Rectal smooth muscle tissue (tissue), 1 donor: ENCODE measurements at regions not wholly inside any gene's neighbourhood (a gene's known extent, or its start where the extent isn't known, plus 50 kb on each side); places are given as distances from the start of the nearest gene placed in this dataset.

Experiments
- H3K27ac ChIP-seq: one replicate; pipeline ENCODE4 v1.7.0; 2013; ENCODE audit warnings: low read depth, low read length, inconsistent platforms
- H3K27me3 ChIP-seq: one replicate; pipeline ENCODE4 v1.7.0; 2013; ENCODE audit warnings: low read length; ENCODE audit not compliant: control insufficient read depth, insufficient read depth
- H3K36me3 ChIP-seq: one replicate; pipeline ENCODE4 v1.7.0; 2013; ENCODE audit warnings: low read length; ENCODE audit not compliant: control insufficient read depth, insufficient read depth
- H3K4me1 ChIP-seq: one replicate; pipeline ENCODE4 v1.7.0; 2013; ENCODE audit warnings: low read length; ENCODE audit not compliant: control insufficient read depth, insufficient read depth
- H3K4me3 ChIP-seq: one replicate; pipeline ENCODE4 v1.7.0; 2013; ENCODE audit warnings: low read length
- H3K9ac ChIP-seq: one replicate; pipeline ENCODE4 v1.7.0; 2013; ENCODE audit warnings: low read length

DNA sequence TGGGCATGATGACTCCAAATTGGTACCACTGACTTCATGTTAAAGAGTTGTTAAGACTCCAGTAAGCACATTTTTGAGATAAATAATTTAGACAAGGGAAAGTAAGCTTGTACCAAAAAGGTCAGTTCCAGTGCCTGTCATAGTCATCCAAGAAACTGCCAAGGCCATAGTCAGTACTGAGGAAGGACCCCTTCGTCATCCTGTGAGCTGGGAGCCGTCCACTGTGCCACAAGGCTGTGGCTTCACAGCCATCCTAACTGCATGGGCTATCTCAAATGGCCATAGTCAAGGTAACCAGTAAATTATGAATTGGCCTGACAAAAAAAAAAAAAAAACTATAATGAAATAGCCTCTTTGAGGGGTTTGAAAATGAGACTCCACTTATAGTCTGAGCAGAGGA, 207.2 kb downstream of the C7orf25 start:
- peaks cover under 1% of the 10 kb centered on the region for H3K4me1 ChIP-seq
- H3K27ac ChIP-seq, result no peak overlapping the region
- H3K27me3 ChIP-seq, result no peaks in the 10 kb centered on the region
- no peaks in the 10 kb centered on the region for H3K36me3 ChIP-seq
- H3K9ac ChIP-seq, result no peak overlapping the region
- no peak overlapping the region for H3K4me3 ChIP-seq

DNA sequence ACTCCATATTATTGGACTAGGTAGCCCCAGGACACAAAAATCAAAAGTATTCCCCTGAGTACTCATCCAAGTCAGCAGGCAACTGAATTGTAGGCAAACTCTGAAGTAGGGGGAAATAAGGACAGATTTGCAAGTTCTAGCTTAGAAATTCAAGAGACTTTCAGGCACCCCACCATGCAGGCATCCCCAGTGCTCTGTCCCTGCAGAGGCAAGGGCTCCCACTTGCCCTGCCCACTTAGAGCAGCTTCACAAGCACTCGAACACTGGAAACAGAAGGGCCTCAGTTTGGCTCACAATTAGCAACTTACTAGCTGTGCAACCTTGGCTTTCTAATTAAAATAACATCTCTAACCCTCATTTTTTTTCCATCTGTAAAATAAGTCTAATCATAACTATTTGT, 209.2 kb downstream of the C7orf25 start:
- no peaks in the 10 kb centered on the region for H3K36me3 ChIP-seq
- H3K9ac ChIP-seq, result no peak overlapping the region
- H3K4me1 ChIP-seq, result peaks cover 8% of the 10 kb centered on the region
- no peak overlapping the region for H3K27ac ChIP-seq
- H3K27me3 ChIP-seq, result no peaks in the 10 kb centered on the region
- H3K4me3 ChIP-seq, result no peak overlapping the region

- H3K4me1 ChIP-seq, result peaks cover 8% of the 10 kb centered on the region
- H3K9ac ChIP-seq, result no peak overlapping the region
- H3K4me3 ChIP-seq, result no peak overlapping the region
- H3K36me3 ChIP-seq, result no peaks in the 10 kb centered on the region
- H3K27me3 ChIP-seq, result no peaks in the 10 kb centered on the region
- no peak overlapping the region for H3K27ac ChIP-seq
These were observed 211.2 kb downstream of the C7orf25 start for GRCh38 chr7:42700406-42701327.

DNA sequence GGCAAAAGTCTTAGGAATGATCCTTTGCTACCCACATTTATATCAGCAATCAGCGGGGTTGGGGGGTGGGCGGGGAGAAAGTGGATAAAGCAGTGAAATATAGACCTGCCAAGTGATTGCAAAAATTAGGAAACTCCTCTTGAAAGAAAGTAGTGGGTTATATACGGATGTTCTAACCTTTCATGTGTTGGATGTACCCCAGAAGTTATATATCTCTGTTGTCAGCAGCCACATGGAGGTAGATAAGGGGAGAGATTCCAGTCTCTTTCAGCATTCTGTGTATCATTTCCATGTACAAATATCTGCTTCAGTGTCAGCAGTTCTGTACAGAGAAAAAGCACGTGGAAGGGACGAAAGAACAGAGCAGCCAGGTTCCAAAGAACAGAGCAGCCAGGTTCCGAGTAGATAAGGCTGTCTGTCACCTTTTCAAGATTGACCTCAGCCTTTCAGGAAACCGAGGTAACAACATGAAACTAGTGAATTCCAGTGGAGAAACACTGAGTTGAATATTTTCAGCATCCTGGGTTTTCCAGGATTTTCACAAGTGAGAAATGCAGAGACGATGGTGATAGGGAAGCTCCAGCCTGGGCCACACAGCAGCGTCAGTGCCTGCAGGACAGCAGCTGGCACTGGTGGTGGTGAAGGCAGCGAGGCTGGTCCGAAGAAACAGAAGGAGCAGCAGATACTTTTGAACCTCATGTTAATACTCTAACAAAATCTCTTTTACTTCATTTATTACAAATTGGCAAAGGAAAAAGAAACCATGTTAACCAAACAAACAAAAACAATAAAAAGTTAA, 212.3 kb downstream of the C7orf25 start:
- Histone ChIP-seq H3K27me3 (no peaks in the 10 kb centered on the region), H3K4me1 (peaks cover 12% of the 10 kb centered on the region), H3K9ac (no peak overlapping the region), H3K4me3 (no peak overlapping the region), H3K36me3 (no peaks in the 10 kb centered on the region), H3K27ac (peak overlapping the region; percentile 34)

DNA sequence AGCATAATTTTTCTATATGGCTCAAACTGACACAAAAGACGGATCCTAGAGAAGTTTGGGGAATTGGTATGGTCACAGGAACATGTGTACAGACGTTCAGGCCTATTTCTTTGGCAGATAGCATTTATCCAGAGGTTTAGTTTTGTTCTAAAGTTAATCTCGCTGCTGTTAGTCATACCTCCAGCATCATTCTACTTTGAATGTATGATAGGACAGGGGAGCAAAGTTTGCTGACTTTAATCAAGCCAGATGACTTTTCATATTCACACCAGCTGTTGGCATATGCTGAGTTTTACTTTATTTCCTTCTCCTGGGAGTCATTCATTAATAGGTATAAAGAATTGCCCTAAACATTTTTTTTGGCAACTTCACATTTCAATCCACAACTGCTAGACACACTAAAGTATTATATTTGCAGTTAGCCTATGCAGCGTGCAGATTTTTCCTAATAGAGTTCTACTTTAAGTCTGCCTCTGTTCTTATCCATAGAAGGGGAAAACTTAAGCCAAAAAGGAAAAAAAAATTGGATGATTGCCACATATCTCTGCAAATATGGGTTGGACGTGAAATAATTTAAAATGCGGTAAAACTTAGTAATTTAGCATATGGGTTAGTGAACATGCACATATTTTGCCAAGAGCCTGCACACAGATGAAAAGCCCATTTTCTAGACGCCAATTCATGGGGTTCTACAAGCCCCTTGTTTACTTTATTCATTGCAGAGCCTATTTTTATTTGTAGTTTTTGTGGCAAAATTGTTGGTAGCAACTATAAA, 213.1 kb downstream of the C7orf25 start:
- H3K4me1 ChIP-seq, result peaks cover 12% of the 10 kb centered on the region
- no peak overlapping the region for H3K4me3 ChIP-seq
- H3K27me3 ChIP-seq, result no peaks in the 10 kb centered on the region
- H3K9ac ChIP-seq, result no peak overlapping the region
- H3K27ac ChIP-seq, result no peak overlapping the region
- H3K36me3 ChIP-seq, result no peaks in the 10 kb centered on the region

DNA sequence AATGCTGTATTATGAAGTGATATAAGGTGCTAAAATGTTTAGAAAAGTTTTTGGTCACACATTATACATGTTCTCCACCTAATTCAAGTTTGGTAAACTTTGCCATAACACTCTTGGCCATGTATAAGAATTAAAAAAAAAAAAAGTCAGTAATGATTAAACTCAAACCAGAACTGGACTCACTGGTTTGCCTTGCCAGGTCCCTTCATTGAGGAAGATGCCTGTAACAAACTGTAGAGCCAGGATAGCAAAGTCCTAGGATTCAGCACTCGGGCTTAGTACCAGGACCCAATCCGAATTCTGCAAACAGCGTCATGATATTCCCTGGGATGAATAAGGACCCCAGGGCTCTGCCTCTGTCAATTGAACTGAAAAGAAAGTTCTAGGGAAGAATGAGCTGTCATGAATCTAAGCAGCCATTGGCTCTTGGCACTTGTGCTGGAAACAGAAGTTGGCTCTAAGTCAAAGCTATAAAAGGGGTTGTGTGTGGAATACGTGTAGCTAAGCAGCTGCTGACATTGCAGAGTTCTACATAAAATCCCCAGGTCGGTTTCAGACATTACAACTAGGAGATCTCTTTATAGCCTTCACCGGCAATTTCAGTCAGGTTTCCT, 216.9 kb downstream of the C7orf25 start:
- peak overlapping the region; percentile 53 for H3K27ac ChIP-seq
- no peaks in the 10 kb centered on the region for H3K36me3 ChIP-seq
- no peak overlapping the region for H3K9ac ChIP-seq
- peaks cover 12% of the 10 kb centered on the region for H3K4me1 ChIP-seq
- no peak overlapping the region for H3K4me3 ChIP-seq
- H3K27me3 ChIP-seq, result no peaks in the 10 kb centered on the region

GRCh38 chr7:42693722-42694121, 218.1 kb downstream of the C7orf25 start:
- Histone ChIP-seq H3K9ac (no peak overlapping the region), H3K36me3 (no peaks in the 10 kb centered on the region), H3K27me3 (no peaks in the 10 kb centered on the region), H3K27ac (no peak overlapping the region), H3K4me1 (peaks cover 4% of the 10 kb centered on the region), H3K4me3 (no peak overlapping the region)

DNA sequence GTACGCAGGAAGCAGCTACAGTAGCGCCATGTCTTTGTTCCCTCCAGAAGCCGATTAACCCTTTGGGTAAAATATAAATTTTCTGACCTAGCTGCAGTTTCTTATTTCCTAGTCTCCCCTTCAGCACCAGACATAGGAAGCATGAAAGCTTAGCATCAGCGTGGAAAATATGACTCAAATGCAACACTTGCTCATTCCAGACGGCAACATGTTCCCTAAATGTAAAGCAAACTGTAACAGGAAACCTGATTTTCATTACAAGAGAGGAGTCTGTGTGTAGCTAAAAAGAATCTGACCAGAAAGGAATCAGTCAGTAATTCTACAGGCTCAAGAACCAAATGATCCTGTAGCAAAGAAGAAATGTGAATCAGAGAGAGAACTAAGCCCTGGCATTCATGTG, 219.2 kb downstream of the C7orf25 start:
- H3K4me1 ChIP-seq, result peaks cover 5% of the 10 kb centered on the region
- H3K27me3 ChIP-seq, result no peaks in the 10 kb centered on the region
- no peak overlapping the region for H3K9ac ChIP-seq
- no peak overlapping the region for H3K4me3 ChIP-seq
- H3K27ac ChIP-seq, result no peak overlapping the region
- H3K36me3 ChIP-seq, result no peaks in the 10 kb centered on the region

- Histone ChIP-seq H3K4me3 (no peak overlapping the region), H3K36me3 (no peaks in the 10 kb centered on the region), H3K27me3 (no peaks in the 10 kb centered on the region), H3K4me1 (peaks cover 12% of the 10 kb centered on the region), H3K9ac (no peak overlapping the region), H3K27ac (peak overlapping the region; percentile 38)
These were observed 220.9 kb downstream of the C7orf25 start for GRCh38 chr7:42690794-42691639.

DNA sequence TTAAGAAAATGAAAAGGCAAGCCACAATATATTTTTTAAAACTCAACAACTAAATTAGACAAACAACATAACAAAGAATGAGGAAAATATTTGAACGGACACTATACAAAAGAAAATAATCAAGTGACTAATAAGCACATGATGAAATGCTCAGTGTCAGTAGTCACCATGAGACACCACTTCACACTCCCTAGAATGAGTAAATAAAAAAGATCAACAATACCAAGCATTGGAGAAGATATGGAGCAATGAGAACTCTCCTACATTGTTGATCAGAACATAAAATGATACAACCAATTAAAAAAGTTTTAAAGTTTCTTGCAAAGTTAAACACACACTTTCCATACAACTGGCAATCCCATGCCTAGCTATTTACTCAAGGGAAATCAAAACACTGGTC, 222.2 kb downstream of the C7orf25 start:
- H3K27me3 ChIP-seq, result no peaks in the 10 kb centered on the region
- no peak overlapping the region for H3K9ac ChIP-seq
- no peak overlapping the region for H3K27ac ChIP-seq
- no peaks in the 10 kb centered on the region for H3K36me3 ChIP-seq
- H3K4me1 ChIP-seq, result peaks cover 8% of the 10 kb centered on the region
- no peak overlapping the region for H3K4me3 ChIP-seq

GRCh38 chr7:42688056-42688371, 223.9 kb downstream of the C7orf25 start:
- H3K36me3 ChIP-seq, result no peaks in the 10 kb centered on the region
- H3K27ac ChIP-seq, result peak overlapping the region; percentile 67
- H3K27me3 ChIP-seq, result no peaks in the 10 kb centered on the region
- peaks cover 8% of the 10 kb centered on the region for H3K4me1 ChIP-seq
- no peak overlapping the region for H3K4me3 ChIP-seq
- H3K9ac ChIP-seq, result no peak overlapping the region
